HCT116 (cell line): ENCODE measurements at regions not wholly inside any gene's neighbourhood (a gene's known extent, or its start where the extent isn't known, plus 50 kb on each side); places are given as distances from the start of the nearest gene placed in this dataset.

ENCODE experiments used
- CEBPB ChIP-seq: IDR thresholded peaks from 2 replicates; pipeline ENCODE4 v1.6.1; 2012; ENCODE audit warnings: low read depth
- TF ChIP-seq, protein P1 (sequence below), 3 experiments: fragments of 200-600 bp in 1 of 3; sonication (generic) in 1 of 3; IDR thresholded peaks in 2 of 3; conservative IDR thresholded peaks in 1 of 3; 2 replicates each; pipeline ENCODE4 v1.5.1; 2012 to 2017; ENCODE audit warnings: low read depth in 2 of 3, low read length in 2 of 3, antibody characterized with exemption in 1 of 3, borderline replicate concordance in 1 of 3, control low read depth in 1 of 3, mild to moderate bottlenecking in 1 of 3, mixed read lengths in 1 of 3, mixed run types in 1 of 3, moderate library complexity in 1 of 3; ENCODE audit not compliant: insufficient read depth in 1 of 3
- TF ChIP-seq, protein P2 (sequence below): IDR thresholded peaks from 2 replicates; pipeline ENCODE4 v1.6.1; 2012; ENCODE audit warnings: low read depth

- no peak for TF ChIP-seq CEBPB
- TF ChIP-seq, protein P1, sequence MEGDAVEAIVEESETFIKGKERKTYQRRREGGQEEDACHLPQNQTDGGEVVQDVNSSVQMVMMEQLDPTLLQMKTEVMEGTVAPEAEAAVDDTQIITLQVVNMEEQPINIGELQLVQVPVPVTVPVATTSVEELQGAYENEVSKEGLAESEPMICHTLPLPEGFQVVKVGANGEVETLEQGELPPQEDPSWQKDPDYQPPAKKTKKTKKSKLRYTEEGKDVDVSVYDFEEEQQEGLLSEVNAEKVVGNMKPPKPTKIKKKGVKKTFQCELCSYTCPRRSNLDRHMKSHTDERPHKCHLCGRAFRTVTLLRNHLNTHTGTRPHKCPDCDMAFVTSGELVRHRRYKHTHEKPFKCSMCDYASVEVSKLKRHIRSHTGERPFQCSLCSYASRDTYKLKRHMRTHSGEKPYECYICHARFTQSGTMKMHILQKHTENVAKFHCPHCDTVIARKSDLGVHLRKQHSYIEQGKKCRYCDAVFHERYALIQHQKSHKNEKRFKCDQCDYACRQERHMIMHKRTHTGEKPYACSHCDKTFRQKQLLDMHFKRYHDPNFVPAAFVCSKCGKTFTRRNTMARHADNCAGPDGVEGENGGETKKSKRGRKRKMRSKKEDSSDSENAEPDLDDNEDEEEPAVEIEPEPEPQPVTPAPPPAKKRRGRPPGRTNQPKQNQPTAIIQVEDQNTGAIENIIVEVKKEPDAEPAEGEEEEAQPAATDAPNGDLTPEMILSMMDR (IDR thresholded peaks at IDR 0.05 in 2 of 3, conservative IDR thresholded peaks at IDR 0.05 in 1 of 3; ENCODE audit: borderline replicate concordance in 1 of 3, insufficient read depth in 1 of 3, low read depth in 2 of 3, low read length in 2 of 3), result no peak
- TF ChIP-seq, protein P2, sequence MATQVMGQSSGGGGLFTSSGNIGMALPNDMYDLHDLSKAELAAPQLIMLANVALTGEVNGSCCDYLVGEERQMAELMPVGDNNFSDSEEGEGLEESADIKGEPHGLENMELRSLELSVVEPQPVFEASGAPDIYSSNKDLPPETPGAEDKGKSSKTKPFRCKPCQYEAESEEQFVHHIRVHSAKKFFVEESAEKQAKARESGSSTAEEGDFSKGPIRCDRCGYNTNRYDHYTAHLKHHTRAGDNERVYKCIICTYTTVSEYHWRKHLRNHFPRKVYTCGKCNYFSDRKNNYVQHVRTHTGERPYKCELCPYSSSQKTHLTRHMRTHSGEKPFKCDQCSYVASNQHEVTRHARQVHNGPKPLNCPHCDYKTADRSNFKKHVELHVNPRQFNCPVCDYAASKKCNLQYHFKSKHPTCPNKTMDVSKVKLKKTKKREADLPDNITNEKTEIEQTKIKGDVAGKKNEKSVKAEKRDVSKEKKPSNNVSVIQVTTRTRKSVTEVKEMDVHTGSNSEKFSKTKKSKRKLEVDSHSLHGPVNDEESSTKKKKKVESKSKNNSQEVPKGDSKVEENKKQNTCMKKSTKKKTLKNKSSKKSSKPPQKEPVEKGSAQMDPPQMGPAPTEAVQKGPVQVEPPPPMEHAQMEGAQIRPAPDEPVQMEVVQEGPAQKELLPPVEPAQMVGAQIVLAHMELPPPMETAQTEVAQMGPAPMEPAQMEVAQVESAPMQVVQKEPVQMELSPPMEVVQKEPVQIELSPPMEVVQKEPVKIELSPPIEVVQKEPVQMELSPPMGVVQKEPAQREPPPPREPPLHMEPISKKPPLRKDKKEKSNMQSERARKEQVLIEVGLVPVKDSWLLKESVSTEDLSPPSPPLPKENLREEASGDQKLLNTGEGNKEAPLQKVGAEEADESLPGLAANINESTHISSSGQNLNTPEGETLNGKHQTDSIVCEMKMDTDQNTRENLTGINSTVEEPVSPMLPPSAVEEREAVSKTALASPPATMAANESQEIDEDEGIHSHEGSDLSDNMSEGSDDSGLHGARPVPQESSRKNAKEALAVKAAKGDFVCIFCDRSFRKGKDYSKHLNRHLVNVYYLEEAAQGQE, result no peak
Observed at GRCh38 chr4:54571293-54572151, 86.2 kb upstream of the KIT start.
